ENCODE measurements at regions not wholly inside any gene's neighbourhood (a gene's known extent, or its start where the extent isn't known, plus 50 kb on each side); places are given as distances from the start of the nearest gene placed in this dataset.

DNA sequence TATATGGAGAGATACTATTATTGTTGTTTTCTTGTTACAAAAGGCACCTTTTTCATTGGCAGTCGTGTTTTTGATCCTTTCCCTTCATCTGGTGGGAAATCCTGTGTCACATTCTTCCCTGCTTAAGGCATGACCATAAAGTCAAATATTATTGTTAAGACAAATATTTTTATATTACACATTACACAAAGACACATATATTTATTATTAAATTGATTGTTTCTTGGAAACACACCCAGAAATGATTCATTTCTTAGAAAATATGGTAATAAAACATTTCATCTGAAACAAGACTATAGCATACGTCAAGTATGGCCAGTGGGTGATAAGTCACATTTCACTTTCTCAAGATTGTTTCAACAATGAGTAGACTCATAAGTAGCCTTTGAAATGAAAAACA is 77.3 kb downstream of the KCTD12 start:
- TF ChIP-seq, protein P1, sequence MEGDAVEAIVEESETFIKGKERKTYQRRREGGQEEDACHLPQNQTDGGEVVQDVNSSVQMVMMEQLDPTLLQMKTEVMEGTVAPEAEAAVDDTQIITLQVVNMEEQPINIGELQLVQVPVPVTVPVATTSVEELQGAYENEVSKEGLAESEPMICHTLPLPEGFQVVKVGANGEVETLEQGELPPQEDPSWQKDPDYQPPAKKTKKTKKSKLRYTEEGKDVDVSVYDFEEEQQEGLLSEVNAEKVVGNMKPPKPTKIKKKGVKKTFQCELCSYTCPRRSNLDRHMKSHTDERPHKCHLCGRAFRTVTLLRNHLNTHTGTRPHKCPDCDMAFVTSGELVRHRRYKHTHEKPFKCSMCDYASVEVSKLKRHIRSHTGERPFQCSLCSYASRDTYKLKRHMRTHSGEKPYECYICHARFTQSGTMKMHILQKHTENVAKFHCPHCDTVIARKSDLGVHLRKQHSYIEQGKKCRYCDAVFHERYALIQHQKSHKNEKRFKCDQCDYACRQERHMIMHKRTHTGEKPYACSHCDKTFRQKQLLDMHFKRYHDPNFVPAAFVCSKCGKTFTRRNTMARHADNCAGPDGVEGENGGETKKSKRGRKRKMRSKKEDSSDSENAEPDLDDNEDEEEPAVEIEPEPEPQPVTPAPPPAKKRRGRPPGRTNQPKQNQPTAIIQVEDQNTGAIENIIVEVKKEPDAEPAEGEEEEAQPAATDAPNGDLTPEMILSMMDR (IDR thresholded peaks at IDR 0.05) = no peak
- TF ChIP-seq POLR2A (IDR thresholded peaks at IDR 0.05) (no peak), EP300 (IDR thresholded peaks at IDR 0.05) (no peak)

All from tibial nerve (tissue), 4 donors.